CD4-positive, alpha-beta T cell (primary cell): ENCODE measurements at regions not wholly inside any gene's neighbourhood (a gene's known extent, or its start where the extent isn't known, plus 50 kb on each side); places are given as distances from the start of the nearest gene placed in this dataset.

Experiments used
- ATAC-seq: fragments of 200-7000 bp; cut with Tn5 transposase; one replicate; pipeline ENCODE4 v1.10.0; 2022; ENCODE audit warnings: mild to moderate bottlenecking; ENCODE audit not compliant: poor library complexity
- CTCF ChIA-PET: fragments of 350-600 bp; sonication (Branson Sonifier 250); formaldehyde crosslinking; loops from one replicate; lab custom pipeline; 2021; ENCODE audit warnings: antibody characterized with exemption, inconsistent platforms; lab: Charles Lee
- POLR2A ChIA-PET: fragments of 350-600 bp; sonication (Branson Sonifier 250); formaldehyde crosslinking; loops from one replicate; lab custom pipeline; 2021; ENCODE audit warnings: antibody characterized with exemption, inconsistent platforms; lab: Charles Lee
- DNase-seq, 14 experiments: peaks; one replicate each; pipeline ENCODE4 v3.0.0-alpha.2; 2013 to 2020; ENCODE audit warnings: mixed read lengths in 2 of 14
- H3K27ac ChIP-seq, 2 donors: one replicate each; pipeline versions ENCODE4 v1.5.1 to v1.7.0; 2013; ENCODE audit warnings: low read length in 2 of 2, low read depth in 1 of 2, mild to moderate bottlenecking in 1 of 2
- H3K27me3 ChIP-seq, 2 experiments: 1 replicate in 1 of 2; 2 replicates in 1 of 2; pipeline versions ENCODE4 v1.6.1 to v1.7.0; 2013; ENCODE audit warnings: low read length in 2 of 2, control low read depth in 1 of 2, mild to moderate bottlenecking in 1 of 2, moderate library complexity in 1 of 2; ENCODE audit not compliant: insufficient read depth in 2 of 2, control insufficient read depth in 1 of 2
- H3K36me3 ChIP-seq: one replicate; pipeline ENCODE4 v1.6.1; 2013; ENCODE audit warnings: low read length, control low read depth; ENCODE audit not compliant: insufficient read depth
- H3K4me1 ChIP-seq: one replicate; pipeline ENCODE4 v1.6.1; 2013; ENCODE audit warnings: low read length, control low read depth; ENCODE audit not compliant: insufficient read depth
- H3K4me3 ChIP-seq: one replicate; pipeline ENCODE4 v1.5.1; 2013; ENCODE audit warnings: mild to moderate bottlenecking, low read length, moderate library complexity
- H3K9me3 ChIP-seq, 2 experiments: 1 replicate in 1 of 2; 2 replicates in 1 of 2; pipeline versions ENCODE4 v1.6.1 to v1.7.0; 2013; ENCODE audit warnings: low read length in 2 of 2, mild to moderate bottlenecking in 2 of 2, control low read depth in 1 of 2, moderate library complexity in 1 of 2; ENCODE audit not compliant: control insufficient read depth in 1 of 2, insufficient read depth in 1 of 2
- H3K27ac Mint-ChIP-seq: one replicate; pipeline ENCODE4 v1.8.0; 2020; ENCODE audit warnings: mixed read lengths
- H3K27me3 Mint-ChIP-seq: one replicate; pipeline ENCODE4 v1.8.0; 2021; ENCODE audit warnings: mixed read lengths
- H3K36me3 Mint-ChIP-seq: one replicate; pipeline ENCODE4 v1.8.0; 2021; ENCODE audit warnings: low read depth, mixed read lengths
- H3K4me1 Mint-ChIP-seq: one replicate; pipeline ENCODE4 v1.8.0; 2021; ENCODE audit warnings: low read depth, mixed read lengths
- H3K4me3 Mint-ChIP-seq: one replicate; pipeline ENCODE4 v1.8.0; 2020; ENCODE audit warnings: mild to moderate bottlenecking, mixed read lengths
- H3K9me3 Mint-ChIP-seq: one replicate; pipeline ENCODE4 v1.8.0; 2020; ENCODE audit warnings: mixed read lengths
- CTCF ChIP-seq: fragments of 200-600 bp; IDR thresholded peaks from one replicate; pipeline ENCODE4 v1.8.0; 2022; ENCODE audit warnings: antibody characterized with exemption, mild to moderate bottlenecking
- intact Hi-C, 2 experiments: fragments of 100-400 bp; cut with DNase I in 1 of 2; cut with micrococcal nuclease in 1 of 2; formaldehyde crosslinking; loops; one replicate each; pipeline versions ENCODE4 v1.15.1 to v1.9.0; 2023 to 2025; cut with DNase I, micrococcal nuclease

GRCh38 chr16:13348416-13348815 is 447.0 kb downstream of the SHISA9 start:
- DNase-seq (no peak), ATAC-seq (no peak)
- Mint-ChIP-seq H3K27me3 (no peaks in the 10 kb centered on the region), H3K4me1 (no peaks in the 10 kb centered on the region), H3K36me3 (no peaks in the 10 kb centered on the region), H3K9me3 (no peaks in the 10 kb centered on the region), H3K27ac (no peak overlapping the region), H3K4me3 (no peak overlapping the region)
- ChIA-PET CTCF (no interaction called here), POLR2A (no interaction called here)
- TF ChIP-seq CTCF, result no peak
- Histone ChIP-seq H3K4me1 (no peaks in the 10 kb centered on the region), H3K9me3 (no peaks in the 10 kb centered on the region), H3K36me3 (no peaks in the 10 kb centered on the region), H3K4me3 (no peak overlapping the region), H3K27ac (no peak overlapping the region), H3K27me3 (no peaks in the 10 kb centered on the region)
- intact Hi-C loops, result no loop called here

- H3K9me3 Mint-ChIP-seq, result no peaks in the 10 kb centered on the region
- H3K27me3 Mint-ChIP-seq, result no peaks in the 10 kb centered on the region
- POLR2A ChIA-PET, result no interaction called here
- no peak overlapping the region for H3K27ac ChIP-seq
- H3K27me3 ChIP-seq, result no peaks in the 10 kb centered on the region
- H3K4me1 Mint-ChIP-seq, result no peaks in the 10 kb centered on the region
- H3K36me3 Mint-ChIP-seq, result no peaks in the 10 kb centered on the region
- DNase-seq (no peak), ATAC-seq (no peak)
- intact Hi-C loops, result no loop called here
- TF ChIP-seq CTCF, result no peak
- no peaks in the 10 kb centered on the region for H3K36me3 ChIP-seq
- no peaks in the 10 kb centered on the region for H3K9me3 ChIP-seq
- no peak overlapping the region for H3K4me3 ChIP-seq
- H3K4me1 ChIP-seq, result no peaks in the 10 kb centered on the region
- H3K27ac Mint-ChIP-seq, result no peak overlapping the region
- CTCF ChIA-PET, result no interaction called here
- H3K4me3 Mint-ChIP-seq, result no peak overlapping the region
These were observed 448.6 kb downstream of the SHISA9 start for GRCh38 chr16:13350000-13350399.

GRCh38 chr16:13351181-13351580 is 449.8 kb downstream of the SHISA9 start:
- Histone ChIP-seq H3K27ac (no peak overlapping the region), H3K4me1 (no peaks in the 10 kb centered on the region), H3K9me3 (no peaks in the 10 kb centered on the region), H3K36me3 (no peaks in the 10 kb centered on the region), H3K27me3 (no peaks in the 10 kb centered on the region), H3K4me3 (no peak overlapping the region)
- Mint-ChIP-seq H3K9me3 (no peaks in the 10 kb centered on the region), H3K4me3 (no peak overlapping the region), H3K27ac (no peak overlapping the region), H3K27me3 (no peaks in the 10 kb centered on the region), H3K4me1 (no peaks in the 10 kb centered on the region), H3K36me3 (no peaks in the 10 kb centered on the region)
- intact Hi-C loops, result no loop called here
- ChIA-PET CTCF (no interaction called here), POLR2A (no interaction called here)
- no peak for DNase-seq
- no peak for TF ChIP-seq CTCF
- no peak for ATAC-seq
